Activated CD4-positive, alpha-beta T cell treated with anti-CD3 and anti-CD28 coated beads, Interleukin-2, amount 50 U/mL, for 4 hours (primary cell): ENCODE measurements at regions not wholly inside any gene's neighbourhood (a gene's known extent, or its start where the extent isn't known, plus 50 kb on each side); places are given as distances from the start of the nearest gene placed in this dataset.

Source experiments
- DNase-seq, 2 experiments: peaks; one replicate each; pipeline ENCODE4 v3.0.0-alpha.2; 2020

DNA sequence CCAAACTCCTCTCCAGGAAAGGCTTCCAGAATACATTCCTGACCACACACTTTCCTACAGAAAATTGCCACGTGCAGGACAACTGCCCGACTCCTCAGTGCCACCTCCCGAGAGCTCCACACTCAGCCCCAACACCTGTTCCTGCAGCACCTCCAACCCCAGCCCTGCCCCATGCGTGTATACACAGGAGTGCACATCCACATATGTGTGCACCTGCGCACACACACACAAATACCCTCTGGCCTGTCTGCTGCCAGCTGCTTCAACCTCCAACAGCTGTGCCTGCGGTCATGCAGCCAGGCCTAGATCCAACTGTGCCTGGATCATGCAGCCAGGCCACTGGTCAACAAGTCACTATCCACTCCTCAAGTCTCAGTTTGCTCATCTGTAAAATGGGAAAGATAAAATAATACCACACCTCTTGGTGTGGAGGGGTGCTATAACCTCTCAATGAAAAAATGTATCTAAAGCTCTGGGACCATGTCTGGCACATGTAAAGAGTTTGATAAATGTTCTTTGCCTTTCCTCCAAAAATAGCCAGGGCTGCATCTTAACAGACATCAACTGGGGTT, 152.1 kb upstream of the ID2 start:
- DNase-seq, result no peak

DNA sequence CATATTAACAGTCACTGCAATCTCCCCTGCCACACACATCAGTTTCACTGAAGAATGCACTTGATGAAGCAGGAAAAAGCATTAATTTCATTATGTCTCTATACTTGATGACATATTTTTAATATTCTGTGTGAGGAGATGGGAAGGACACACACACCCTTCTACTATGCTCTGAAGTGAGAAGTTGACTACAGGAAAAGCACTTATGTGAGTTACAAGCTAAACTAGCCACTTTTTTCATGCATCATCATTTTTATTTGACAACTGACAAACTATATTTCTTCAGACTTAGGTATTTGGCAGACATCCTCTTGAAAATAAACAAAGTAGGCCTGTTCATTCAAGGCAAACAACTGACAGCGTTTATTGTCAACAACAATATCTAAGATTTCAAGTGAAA, 150.4 kb upstream of the ID2 start:
- no peak for DNase-seq

DNA sequence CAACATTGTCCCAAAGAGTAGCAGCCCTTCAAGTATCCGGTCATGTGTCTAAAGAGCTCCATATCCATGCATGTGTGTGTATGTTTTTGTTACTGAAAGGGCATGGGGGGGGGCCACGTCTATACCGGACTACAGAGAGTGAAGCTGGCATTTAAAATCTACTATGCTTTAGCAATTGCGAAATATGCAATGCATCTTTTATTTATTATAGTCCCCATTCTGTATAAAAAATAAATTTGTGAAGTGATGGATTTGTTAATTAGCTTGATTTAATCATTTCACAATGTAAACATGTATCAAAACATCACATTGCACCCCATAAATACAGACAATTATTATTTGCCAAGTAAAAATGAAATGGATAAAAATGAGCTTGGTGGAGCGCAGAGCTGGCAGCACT, 149.4 kb upstream of the ID2 start:
- no peak for DNase-seq

DNA sequence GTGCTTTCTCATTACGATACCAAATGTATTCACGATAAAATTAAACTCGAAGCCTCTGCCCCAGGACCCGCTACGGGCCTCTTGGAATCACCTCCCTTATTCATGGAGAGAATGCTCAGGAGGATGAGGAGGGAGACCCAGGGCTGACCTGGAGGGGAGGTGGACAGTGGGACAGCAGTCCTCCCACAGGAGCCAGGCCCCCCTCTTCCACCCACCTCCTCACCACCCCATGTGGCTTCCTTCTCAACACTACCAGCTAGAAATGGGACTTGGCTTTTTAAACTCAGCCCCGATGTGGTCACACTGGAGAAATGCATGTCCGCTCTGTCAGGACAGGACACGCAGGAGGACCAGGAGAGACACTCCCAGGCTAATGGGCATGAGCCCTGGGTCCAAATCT, 147.9 kb upstream of the ID2 start:
- DNase-seq, result no peak

DNA sequence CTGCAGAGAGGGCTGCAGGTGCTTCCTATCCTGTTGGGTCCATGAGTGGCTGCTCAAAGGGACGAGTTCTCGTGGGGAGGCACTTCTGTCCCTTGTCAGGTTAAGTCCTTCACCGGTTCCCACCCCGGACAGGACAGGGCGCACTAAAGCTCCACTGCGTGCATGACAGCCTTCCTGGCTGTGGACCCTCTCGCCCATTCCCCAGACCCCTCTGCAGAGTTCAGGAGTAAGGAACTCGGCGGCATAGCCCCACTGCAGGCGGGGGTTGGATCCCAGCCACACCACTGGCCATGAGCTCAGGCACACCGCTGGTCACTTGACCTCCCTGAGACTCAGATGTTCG, 147.5 kb upstream of the ID2 start:
- DNase-seq, result no peak

DNA sequence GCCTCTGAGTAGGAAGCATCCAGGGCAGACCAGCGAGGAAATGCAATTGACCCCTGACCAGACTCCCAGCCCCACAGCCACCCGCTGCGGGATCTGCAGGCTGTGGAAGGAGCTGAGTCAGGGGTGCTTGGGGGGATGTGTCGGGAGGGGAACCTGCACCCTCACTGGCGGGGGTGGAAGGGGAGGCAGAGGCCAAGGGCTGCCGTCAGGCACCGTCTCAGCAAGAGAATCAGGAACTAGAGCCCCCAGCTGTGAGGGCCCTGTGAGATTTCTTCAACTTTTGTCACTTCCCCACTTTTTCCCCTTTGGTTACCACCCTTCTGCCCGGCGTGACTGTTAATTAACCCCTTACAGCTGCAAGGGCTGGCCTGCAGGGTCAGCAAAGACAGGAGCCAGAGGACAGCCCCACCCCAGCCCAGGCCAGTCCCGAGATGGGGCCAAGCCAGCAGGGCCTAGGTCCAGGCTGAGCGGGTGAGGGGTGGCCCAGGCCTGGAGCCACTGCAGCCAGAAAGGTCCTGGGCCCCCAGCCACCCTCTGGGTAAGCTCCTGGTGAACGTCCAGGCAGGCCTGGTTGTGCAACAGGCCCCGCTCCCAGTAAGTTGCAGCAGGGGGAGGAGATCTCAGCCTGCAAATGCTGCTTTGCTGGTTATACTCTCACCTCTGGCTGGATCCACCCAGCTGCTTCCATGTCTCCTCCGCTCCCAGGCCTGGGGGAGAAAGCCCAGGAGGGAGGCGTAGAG, 147.0 kb upstream of the ID2 start:
- DNase-seq, result no peak

DNA sequence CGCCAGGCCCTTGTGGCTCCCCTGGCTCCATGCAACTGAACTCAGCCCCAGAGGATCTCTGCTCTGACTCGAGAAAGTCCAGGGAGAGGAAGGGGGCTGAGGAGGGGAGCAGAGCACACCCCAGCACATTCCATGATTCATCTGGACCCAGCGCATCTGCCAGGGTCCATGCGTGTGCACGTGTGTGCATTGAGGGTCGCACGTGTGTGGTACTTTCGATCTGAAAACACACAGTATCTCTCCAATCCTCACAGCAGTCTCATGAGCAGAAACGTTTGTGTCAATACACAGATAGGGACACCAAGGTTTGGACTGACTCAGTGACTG, 146.4 kb upstream of the ID2 start:
- DNase-seq, result no peak

DNA sequence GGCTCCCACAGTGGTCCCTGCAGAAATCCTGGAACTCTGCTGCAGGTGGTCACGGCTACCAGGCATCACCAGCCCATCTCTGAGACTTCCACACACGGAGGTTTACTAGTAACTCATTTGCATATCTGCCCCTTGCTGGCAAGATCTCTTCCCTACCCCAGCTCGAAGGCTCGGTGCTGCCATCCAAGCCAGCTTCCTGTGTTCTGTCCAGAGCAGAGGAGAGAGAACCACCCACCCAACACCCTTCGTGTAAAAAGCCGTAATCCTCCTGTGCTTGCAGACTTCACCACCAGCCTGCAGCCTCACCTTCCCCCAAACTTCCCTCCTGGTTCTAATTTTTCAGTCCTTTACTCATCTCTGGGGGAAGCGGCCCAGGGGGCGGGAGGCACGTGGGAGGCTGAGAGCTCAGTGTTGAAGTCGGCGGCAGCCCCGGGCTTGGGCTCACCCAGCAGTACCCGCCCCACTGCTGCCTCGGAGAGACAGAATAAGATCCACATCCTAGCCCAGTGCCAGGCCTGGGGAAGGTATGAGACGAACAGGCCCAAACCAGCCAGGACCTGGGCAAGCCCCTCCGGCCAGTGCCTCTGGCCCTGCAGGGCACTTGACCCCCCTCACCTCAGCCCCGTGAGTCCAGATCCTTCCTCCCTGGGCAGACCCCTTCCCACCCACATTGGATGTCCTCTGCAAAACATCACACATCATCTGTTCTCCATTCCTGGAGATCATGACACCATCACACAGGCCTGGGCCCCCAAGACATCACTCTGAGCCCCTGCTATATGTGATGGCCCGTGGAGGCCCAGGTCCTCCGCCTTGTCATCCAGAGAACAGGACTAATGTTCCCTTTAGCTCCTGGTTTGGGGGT, 145.8 kb upstream of the ID2 start:
- no peak for DNase-seq

DNA sequence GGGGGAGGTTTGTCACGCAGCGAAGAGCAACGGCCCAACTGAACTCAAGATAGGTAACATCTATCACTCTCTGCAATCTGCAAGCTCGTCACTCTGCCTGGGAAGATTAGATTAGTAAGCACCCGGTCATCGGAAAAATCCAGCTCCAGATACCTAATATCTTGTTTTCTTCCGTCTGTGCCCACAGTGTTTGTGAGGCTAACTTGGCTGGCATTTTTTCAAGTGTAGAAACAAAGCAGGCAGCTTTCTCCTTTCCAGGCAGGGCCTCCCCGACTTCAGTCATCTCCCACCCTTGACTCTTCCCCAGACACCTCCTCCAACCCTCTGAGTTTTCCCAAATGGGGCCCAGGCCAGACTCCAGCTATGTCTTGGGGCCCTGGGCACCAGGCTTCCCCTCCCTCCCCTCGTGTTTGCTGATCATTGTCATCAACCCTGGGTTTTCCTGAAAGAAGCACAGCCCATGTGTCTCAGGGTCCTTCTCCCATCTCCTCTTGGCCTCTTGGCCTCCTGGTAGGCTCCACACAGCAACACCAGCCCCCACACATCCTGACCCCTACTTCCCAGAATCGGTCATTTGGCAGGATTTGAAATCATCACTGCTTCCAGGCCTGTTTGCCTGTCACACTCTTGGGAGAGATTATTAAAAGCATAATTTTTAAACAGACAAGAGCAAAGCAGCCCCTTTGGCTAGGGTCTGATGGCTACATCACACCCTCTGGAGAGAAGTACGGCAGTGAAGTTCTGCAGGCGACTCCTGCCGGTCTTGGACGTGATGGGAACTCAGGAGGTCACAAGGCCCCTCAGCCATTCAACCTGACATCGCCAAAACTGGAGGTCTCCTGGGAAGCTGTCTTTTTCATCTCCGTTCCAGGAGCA, 144.9 kb upstream of the ID2 start:
- no peak for DNase-seq

DNA sequence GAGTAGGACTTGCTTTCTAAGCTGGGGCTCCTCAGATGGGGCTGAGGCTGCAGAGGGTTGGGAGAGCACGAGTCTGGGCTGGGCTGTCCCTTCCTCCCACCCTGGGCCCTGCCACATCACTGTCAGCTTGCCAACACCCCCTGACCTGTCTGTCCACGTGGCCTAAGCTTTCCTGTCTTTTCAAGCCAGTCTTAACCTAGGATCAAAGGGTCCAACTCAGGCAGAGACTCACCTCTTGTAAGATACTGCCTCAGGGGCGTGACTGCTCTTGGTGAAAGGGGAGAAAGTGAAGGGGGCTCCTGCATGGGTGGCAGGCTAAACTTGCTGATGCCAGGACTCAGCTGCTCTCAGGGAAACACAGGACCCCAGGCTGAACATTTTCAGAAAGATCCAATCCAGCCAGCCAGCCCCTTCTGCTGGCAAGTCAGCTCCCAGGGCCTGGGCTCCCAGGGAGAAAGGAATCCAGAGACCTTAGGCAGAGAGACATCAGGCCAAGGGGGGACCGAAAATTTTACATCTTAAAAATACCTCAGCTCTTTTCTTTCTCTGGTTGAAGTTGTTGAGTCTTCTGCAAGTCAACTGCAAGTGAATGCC, 144.2 kb upstream of the ID2 start:
- DNase-seq, result no peak

DNA sequence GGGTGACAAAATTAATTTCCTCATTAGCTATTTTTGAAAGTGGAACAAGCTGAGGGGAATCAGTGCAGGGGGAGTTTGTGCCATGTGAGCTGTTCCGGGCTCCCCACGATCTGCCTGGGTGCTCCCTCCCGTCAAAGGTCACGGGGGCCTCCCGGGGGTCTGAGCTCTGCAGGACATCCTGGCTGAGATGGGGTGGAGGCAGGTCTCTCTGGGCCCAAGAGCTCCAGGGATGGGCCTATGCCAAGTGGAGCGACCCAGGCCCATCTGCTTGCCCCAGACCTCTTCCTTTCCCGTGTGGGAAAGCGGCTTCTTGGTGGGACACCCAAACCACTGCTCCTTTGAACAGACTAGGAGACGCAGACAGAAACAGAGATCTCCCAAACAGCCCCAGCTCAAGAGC, 143.3 kb upstream of the ID2 start:
- DNase-seq, result no peak

DNA sequence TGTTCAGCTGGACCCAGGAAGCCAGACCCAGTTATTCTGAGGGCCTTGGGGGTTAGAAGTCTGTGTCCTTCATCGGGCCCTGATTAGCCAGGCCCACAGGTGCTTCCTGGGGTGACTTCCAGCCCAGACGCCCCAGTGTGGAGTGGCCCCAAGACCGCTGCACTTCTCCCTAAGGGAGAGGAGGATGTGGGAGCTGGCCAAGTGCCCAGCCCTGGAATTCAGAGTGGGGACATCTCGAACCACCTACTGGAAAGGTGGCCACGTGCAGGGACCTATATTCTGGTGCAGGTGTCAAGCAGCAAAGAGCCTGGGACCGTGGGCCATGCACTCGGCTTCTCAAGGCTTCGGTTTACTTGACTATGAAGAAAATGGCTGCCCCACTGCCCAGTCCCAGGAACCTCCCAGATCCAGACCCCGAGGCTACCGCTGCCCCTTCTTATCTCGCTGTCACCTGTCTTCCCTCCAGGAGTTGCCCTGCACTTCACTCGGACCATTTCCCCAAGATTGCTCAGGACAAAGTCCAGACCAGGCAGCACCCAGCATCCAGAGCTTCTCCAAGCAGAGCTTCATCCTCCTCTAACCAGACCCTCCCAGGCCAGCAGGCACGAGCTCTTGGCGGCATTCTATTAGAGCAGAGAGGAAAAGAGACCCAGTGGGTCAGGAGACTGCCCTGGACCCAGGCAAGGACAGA, 142.8 kb upstream of the ID2 start:
- no peak for DNase-seq

DNA sequence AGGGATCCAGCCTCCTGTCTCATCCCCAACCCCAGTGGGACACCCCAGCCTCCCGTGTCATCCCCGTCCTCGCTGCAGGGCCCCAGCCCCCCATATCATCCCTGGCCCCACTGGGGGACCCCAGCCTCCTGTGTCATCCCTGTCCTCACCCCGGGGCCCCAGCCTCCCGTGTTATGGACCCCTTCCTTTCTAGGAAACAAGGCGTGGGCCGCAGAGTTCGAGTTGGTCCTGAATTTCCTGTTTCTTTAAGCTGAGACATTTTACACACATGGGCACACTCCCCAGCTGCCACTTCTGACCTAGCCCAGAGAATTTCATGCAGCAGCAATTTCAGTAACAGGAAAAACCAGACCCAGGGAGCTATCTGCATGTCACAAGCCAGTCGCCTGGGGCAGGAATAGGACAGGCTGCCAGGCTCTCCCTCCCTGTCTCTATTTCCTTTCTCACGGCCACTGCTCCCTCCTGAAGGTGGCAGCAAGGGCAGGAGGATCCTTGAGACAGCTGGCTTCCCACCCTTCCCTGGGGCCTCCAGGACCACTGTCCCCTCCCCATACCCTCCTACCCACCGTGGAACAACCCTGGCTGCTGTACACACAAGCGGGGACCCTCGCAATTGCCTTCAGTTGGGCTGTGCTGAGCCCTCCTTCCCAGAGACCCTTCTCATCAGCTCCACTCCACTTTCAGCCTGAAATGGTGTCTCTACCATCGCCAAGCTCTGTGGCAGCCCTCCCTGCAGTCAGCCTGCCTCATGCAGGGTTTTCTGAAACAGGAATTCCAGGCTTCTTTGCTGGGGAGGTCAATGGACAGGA, 141.9 kb upstream of the ID2 start:
- DNase-seq, result no peak

DNA sequence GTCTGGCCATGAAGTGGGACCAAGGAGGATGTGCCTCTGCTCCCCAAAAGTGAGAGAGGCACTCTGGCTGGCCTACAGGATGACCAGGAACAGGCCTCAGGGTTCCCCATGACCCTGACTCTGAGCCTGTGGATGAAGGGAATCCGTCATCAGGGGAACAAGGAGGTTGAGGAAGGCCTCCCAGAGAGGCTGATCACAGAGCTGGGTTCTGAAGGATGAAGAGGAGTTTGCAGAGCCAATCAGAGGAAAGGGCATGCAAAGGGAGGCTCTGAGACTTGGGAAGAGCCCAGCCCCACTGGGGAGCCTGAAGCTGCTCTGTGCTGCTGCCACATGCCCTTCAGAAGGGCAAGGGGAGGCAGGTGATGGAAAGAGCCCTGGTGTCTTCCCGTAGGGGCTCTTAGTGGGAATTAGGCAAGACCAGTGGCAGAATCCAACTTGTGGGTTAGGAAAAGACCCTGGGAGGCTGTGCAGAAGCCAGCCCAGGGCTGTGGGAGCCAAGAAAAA, 141.3 kb upstream of the ID2 start:
- DNase-seq, result no peak

DNA sequence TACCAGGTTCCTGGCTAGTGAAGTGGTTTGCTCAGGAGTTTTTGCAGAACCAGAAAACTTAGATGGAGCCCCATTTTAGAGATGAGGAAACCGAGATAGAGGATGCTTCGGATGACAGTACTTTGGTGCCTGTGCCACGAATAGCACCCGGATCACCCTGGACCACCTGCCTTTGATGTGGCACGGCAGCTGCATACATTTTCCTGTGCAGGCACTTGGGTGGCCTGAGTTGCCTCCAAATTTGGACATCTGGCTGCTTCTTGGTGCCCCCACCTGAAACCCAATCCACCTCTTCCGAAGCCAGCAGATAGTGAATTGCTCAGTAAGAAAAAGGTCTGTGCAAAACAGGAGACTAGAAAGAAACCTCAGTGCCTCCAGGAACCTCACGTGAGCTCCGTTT, 140.6 kb upstream of the ID2 start:
- no peak for DNase-seq

DNA sequence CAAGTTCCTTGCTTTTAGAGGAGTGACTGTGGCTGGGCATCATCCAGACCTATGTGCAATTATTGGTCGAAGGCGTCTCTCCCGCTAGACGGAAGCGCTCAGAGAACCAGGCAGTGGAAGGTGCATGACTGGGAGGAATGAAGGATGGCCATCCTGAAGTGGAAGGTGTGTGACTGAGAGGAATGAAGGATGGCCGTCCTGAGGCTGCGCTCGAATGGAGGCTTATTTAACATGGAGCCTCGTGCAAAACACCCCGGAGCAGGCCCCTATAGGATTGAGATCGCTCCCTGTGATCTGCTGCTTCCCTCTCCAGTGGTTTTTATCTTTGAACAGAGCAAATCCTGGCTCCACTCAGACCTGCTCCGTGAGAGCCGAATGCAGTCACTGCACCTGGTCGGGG, 140.2 kb upstream of the ID2 start:
- DNase-seq, result no peak

DNA sequence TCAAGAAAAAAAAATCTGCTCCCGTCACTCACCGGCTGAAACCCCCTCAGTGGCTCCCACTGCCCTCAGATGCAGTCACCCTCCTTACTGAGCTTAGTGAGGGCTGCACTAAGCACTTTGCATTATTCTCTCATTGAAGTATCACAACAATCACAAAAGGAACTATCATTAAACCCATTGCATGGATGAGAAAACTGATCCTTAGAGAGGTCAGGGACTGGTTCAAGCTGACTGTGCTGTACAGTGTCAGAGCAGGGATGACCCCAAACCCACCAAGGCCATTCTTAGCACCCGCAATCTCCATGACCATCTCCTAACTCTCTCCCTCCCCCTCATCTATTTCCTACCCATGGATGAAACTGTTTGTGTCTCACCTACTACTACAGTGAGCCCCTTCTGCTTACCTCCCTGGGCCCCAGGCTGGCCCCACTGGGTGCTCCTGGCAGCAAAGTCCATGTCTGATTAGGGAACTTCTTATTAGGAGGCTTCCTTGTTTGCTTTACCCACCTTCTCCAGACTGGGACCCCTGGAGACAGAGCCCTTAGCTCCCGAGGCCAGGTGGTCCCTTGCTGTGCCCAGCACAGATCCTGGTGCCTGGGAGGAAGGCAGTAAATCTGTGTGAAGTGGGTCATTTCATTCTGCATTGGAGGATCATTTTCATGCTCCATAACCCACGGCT, 139.3 kb upstream of the ID2 start:
- DNase-seq, result no peak

DNA sequence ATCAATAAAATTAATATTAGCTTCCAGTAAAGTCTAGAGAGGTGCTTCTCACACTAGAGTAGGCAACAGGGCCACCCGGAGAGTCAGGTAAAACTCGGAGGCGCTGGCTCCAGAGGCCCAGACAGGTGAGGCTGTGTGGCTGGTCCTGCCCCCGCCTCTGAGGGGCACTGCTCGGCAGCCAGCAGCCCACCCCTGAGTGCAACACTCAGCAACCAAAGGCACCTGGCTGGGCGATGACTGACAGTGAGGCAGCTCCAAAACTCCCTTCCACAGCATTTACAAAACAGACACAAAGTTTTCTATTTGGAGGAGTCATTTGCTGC, 138.8 kb upstream of the ID2 start:
- peak; percentile 29 to 31 for DNase-seq

DNA sequence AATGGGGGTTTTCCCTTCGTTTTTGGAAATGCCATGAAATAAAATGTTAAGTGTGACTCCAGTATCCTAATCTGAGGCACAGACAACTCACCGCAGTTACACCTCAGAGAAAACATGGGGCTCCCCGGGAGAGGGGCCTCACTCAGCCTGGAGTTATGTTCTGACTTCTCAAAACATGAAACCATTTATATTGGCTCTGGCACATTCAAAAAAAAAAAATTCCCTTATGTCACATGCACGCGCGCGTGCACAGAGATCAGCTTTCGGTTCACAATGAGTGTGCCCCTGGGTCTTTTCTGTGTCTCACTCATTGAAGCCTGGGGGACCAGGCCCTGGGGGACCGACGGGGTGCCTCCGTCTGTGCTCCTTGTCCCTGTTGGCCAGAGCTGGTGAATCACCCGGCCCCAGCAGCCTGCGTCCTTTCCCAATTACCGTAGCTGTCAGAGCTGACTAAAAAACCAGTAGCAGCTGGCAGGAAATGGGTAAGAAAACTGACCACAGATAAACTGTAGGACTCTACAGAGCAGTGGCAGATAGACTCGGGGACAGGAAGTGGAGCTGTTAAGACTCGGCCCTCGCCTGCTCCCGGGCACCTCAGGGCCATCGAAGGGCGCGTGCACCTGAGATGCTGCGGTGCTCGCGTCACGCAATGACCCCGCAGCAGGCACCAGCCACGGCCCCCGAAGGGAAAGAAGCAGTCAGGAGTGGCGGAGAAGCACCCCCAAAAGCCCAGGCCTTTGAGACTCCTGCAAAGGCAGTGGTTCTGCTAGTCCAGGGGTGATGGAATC, 138.3 kb upstream of the ID2 start:
- DNase-seq, result peak; percentile 35 to 48

DNA sequence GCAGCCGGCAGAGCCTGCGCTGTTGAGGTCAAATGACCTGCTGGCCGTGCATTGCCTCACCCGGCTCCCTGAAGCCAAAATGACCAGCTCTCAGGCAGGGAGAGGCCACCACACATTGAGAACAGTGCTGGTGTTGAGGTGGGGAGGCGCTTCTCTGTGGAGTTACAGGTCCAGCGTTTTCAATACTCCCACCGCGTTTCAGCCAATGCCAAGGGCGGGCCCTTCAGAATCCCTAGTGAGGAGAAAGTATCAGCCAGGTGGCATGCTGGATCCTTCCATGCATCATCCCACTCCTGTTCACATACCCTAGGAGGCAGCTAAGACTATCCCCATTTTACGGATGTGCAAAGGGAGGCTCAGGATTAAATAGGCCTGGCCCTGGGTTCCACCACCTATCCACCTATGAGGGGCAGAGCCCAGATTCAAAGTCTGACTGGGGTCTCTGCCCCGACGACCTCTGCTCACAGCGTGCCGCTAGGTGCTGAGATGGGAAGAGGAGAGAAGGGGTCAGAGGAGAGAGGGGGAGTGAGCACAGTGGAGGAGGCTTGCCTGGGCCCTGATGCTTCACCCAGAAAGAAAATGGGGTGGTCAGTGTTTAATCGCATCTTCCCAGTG, 137.6 kb upstream of the ID2 start:
- DNase-seq, result no peak
